ENCODE measurements at regions not wholly inside any gene's neighbourhood (a gene's known extent, or its start where the extent isn't known, plus 50 kb on each side); places are given as distances from the start of the nearest gene placed in this dataset.

DNA sequence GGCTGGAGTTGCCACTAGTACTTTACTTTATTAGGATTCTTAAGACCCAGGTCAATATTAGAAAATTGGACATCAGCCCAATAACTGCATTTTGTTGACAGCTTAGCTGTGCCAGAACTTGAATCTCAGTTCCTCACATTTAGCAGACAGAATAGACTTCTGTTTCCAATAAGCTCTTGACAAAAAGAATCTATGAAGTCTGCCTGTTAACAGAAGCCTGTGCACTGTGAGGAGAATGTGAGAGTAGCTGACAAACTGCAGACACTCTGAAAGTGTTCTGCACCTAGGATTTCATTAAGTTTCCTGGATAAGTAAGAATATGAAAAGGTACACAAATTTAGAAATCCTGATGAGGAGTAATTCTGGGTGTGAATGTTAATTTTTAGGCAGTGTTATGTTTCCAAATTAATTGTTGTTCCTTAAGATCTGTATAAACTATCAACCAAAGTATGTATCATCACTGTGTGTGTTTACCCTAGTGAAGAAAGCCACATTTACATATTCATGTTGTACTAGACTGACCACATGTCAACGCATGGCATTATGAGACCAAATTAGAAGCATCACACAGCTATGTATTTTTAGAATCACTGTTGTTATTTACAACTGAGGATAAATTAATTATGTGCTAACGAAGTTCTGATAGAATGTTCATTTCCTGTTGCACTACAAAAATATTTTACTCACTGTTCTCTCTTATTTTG lies 756.4 kb upstream of the IGFBP7 start:
- Mint-ChIP-seq H3K4me3 (no peak overlapping the region), H3K4me1 (peaks cover 11 to 18% of the 10 kb centered on the region in 2 donors), H3K9me3 (peaks cover 0 to 4% (median 0%) of the 10 kb centered on the region in 6 donors), H3K27ac (no peak overlapping the region), H3K27me3 (ENCODE audit: low read depth in 3 of 3) (peaks cover 0 to 4% (median 2%) of the 10 kb centered on the region in 3 donors), H3K36me3 (no peaks in the 10 kb centered on the region)
- DNase-seq: no peak

DNA sequence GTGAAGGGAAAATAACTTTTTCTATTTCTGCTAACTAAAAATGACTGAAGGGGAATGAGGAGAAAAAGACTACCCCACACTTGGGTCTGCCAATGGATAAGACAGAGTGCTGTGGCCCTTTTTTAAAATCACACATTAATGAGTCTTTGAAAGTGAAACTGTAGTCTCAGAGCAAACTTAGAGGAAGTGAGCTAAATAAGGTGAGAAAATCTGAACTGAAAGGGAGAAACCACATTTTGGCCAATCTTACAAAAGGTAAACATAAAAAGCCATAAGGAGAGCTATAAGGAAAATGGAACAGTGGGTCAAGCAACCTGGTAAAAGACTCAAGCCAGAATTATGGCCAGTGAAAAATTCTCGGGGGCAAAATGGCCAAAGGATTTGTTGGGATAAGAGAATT lies 755.1 kb upstream of the IGFBP7 start:
- Mint-ChIP-seq H3K36me3 (no peaks in the 10 kb centered on the region), H3K4me1 (peaks cover 11 to 18% of the 10 kb centered on the region in 2 donors), H3K4me3 (peak overlapping the region; percentile 30 to 61 (median 42)), H3K9me3 (peaks cover 0 to 4% (median 0%) of the 10 kb centered on the region in 6 donors), H3K27ac (peak overlapping the region in 3 of 6 donors; percentile 0 to 78 (median 31)), H3K27me3 (ENCODE audit: low read depth in 3 of 3) (peaks cover 0 to 2% (median 0%) of the 10 kb centered on the region in 3 donors)
- peak in 2 of 3 donors; percentile 0 to 13 for DNase-seq

- H3K4me3 Mint-ChIP-seq: peak overlapping the region; percentile 44 to 79 (median 65)
- peaks cover 0 to 5% (median 0%) of the 10 kb centered on the region in 6 donors for H3K9me3 Mint-ChIP-seq
- peaks cover 0 to 2% (median 2%) of the 10 kb centered on the region in 3 donors for H3K27me3 Mint-ChIP-seq (ENCODE audit: low read depth in 3 of 3)
- no peak for DNase-seq
- no peaks in the 10 kb centered on the region for H3K36me3 Mint-ChIP-seq
- H3K27ac Mint-ChIP-seq: peak overlapping the region in 5 of 6 donors; percentile 37 to 65 (median 50)
- peaks cover 9 to 15% of the 10 kb centered on the region in 2 donors for H3K4me1 Mint-ChIP-seq
Measured at GRCh38 chr4:57854748-57855147, 744.6 kb upstream of the IGFBP7 start.

DNA sequence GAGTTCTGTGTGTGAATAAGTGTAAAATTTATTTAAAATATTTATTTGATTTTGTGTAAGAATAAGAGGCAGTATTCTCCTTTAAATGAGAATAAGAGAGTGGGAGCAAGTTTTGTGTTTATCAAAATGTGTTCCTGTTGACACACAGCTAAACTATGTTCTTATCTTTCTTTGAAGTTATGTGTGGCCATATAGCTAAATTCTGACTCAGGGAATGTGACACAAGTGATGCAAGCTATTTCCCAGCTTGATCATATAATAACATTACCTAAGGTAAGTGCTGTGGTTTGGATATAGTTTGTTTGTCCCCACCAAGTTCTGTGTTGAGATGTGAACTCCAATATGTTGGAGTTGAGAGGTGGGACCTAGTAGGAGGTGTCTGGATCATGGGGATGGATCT lies 740.0 kb upstream of the IGFBP7 start:
- H3K36me3 Mint-ChIP-seq: no peaks in the 10 kb centered on the region
- H3K9me3 Mint-ChIP-seq: peaks cover 0 to 17% (median 2%) of the 10 kb centered on the region in 6 donors
- DNase-seq: no peak
- H3K27ac Mint-ChIP-seq: no peak overlapping the region
- H3K4me3 Mint-ChIP-seq: no peak overlapping the region
- peaks cover 8 to 11% of the 10 kb centered on the region in 2 donors for H3K4me1 Mint-ChIP-seq
- H3K27me3 Mint-ChIP-seq (ENCODE audit: low read depth in 3 of 3): peaks cover 0 to 2% (median 1%) of the 10 kb centered on the region in 3 donors

GRCh38 chr4:57832083-57832482 lies 721.9 kb upstream of the IGFBP7 start:
- no peaks in the 10 kb centered on the region for H3K27me3 Mint-ChIP-seq (ENCODE audit: low read depth in 3 of 3)
- no peak for DNase-seq
- H3K4me3 Mint-ChIP-seq: no peak overlapping the region
- H3K27ac Mint-ChIP-seq: no peak overlapping the region
- H3K4me1 Mint-ChIP-seq: no peaks in the 10 kb centered on the region
- H3K36me3 Mint-ChIP-seq: no peaks in the 10 kb centered on the region
- peaks cover 0 to 10% (median 2%) of the 10 kb centered on the region in 6 donors for H3K9me3 Mint-ChIP-seq

GRCh38 chr4:57789666-57790065 lies 679.5 kb upstream of the IGFBP7 start:
- Mint-ChIP-seq H3K27me3 (ENCODE audit: low read depth in 3 of 3) (no peaks in the 10 kb centered on the region), H3K27ac (no peak overlapping the region), H3K4me1 (no peaks in the 10 kb centered on the region), H3K4me3 (no peak overlapping the region), H3K36me3 (no peaks in the 10 kb centered on the region), H3K9me3 (peaks cover 0 to 4% (median 0%) of the 10 kb centered on the region in 6 donors)
- DNase-seq: no peak

- no peaks in the 10 kb centered on the region for H3K27me3 Mint-ChIP-seq (ENCODE audit: low read depth in 3 of 3)
- H3K4me1 Mint-ChIP-seq: no peaks in the 10 kb centered on the region
- DNase-seq: no peak
- no peaks in the 10 kb centered on the region for H3K36me3 Mint-ChIP-seq
- H3K9me3 Mint-ChIP-seq: peaks cover 2 to 10% (median 6%) of the 10 kb centered on the region in 6 donors
- H3K27ac Mint-ChIP-seq: no peak overlapping the region
- no peak overlapping the region for H3K4me3 Mint-ChIP-seq
Measured at GRCh38 chr4:57777876-57778275, 667.7 kb upstream of the IGFBP7 start.

GRCh38 chr4:57774681-57775080 lies 664.5 kb upstream of the IGFBP7 start:
- no peak for DNase-seq
- H3K4me1 Mint-ChIP-seq: no peaks in the 10 kb centered on the region
- H3K9me3 Mint-ChIP-seq: peaks cover 2 to 10% (median 9%) of the 10 kb centered on the region in 6 donors
- no peaks in the 10 kb centered on the region for H3K27me3 Mint-ChIP-seq (ENCODE audit: low read depth in 3 of 3)
- H3K4me3 Mint-ChIP-seq: no peak overlapping the region
- no peak overlapping the region for H3K27ac Mint-ChIP-seq
- no peaks in the 10 kb centered on the region for H3K36me3 Mint-ChIP-seq

GRCh38 chr4:57774171-57774570 lies 664.0 kb upstream of the IGFBP7 start:
- no peaks in the 10 kb centered on the region for H3K4me1 Mint-ChIP-seq

GRCh38 chr4:57766341-57766740 lies 656.2 kb upstream of the IGFBP7 start:
- no peak for DNase-seq
- H3K36me3 Mint-ChIP-seq: no peaks in the 10 kb centered on the region
- H3K9me3 Mint-ChIP-seq: peaks cover 0 to 12% (median 4%) of the 10 kb centered on the region in 6 donors
- H3K27me3 Mint-ChIP-seq (ENCODE audit: low read depth in 3 of 3): no peaks in the 10 kb centered on the region
- no peaks in the 10 kb centered on the region for H3K4me1 Mint-ChIP-seq
- no peak overlapping the region for H3K4me3 Mint-ChIP-seq
- no peak overlapping the region for H3K27ac Mint-ChIP-seq

More at GRCh38 chr4:57774171-57774570, 664.0 kb upstream of the IGFBP7 start:
- Mint-ChIP-seq H3K27ac (no peak overlapping the region), H3K27me3 (ENCODE audit: low read depth in 3 of 3) (no peaks in the 10 kb centered on the region), H3K36me3 (no peaks in the 10 kb centered on the region), H3K4me3 (no peak overlapping the region), H3K9me3 (peaks cover 2 to 10% (median 9%) of the 10 kb centered on the region in 6 donors)
- DNase-seq: no peak

DNA sequence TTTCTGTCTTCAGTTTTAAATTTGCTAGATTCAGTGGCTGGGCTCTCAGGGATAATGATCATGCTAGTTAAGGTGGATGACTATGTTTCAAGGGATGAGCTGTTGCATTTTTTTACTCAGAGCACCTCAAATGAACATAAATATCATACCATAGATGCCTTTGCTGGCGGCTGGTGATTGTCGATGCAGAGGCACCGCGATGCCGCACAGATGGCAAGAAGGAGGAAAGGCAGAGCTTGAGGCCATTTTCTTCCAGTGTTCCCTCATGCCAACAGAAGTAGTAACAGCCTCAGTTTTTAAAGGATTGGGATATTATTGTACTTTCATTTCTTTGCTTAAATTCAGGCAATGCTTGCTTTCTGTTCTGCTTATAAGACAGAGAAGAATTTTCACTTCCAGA lies 654.7 kb upstream of the IGFBP7 start:
- no peaks in the 10 kb centered on the region for H3K4me1 Mint-ChIP-seq
- H3K27me3 Mint-ChIP-seq (ENCODE audit: low read depth in 3 of 3): no peaks in the 10 kb centered on the region
- no peak overlapping the region for H3K27ac Mint-ChIP-seq
- H3K9me3 Mint-ChIP-seq: peaks cover 0 to 14% (median 5%) of the 10 kb centered on the region in 6 donors
- no peak for DNase-seq
- no peak overlapping the region for H3K4me3 Mint-ChIP-seq
- no peaks in the 10 kb centered on the region for H3K36me3 Mint-ChIP-seq

- no peak overlapping the region for H3K4me3 Mint-ChIP-seq
- H3K9me3 Mint-ChIP-seq: peaks cover 0 to 7% (median 4%) of the 10 kb centered on the region in 6 donors
- DNase-seq: no peak
- H3K36me3 Mint-ChIP-seq: no peaks in the 10 kb centered on the region
- H3K27me3 Mint-ChIP-seq (ENCODE audit: low read depth in 3 of 3): no peaks in the 10 kb centered on the region
- H3K4me1 Mint-ChIP-seq: no peaks in the 10 kb centered on the region
- H3K27ac Mint-ChIP-seq: no peak overlapping the region
Measured at GRCh38 chr4:57763070-57763469, 652.9 kb upstream of the IGFBP7 start.

DNA sequence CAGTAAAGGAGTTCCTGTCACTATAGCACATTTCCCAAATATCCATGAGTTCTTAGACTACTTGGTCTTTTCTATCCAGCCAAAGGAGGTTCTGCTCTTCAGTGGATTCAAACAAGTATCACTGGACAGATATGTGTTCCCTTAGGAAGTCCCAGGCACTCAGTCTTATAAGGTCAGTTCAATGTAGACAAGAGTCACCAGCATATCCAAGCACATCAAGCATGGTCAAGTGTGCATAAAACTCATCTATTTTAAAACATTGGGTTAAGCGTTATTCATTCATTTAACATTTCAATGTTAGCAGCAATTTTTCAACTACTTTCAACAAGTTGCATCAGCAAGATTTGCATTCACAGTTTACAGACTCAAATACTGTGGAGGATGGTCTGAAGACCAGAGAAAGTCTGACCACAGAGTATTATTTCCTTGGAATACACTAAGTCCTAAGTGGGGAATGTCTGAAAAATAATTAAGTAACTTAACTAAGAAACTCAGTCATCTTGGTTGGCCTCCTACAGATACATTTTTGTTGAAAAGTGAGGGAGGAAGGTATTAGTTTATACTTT lies 630.5 kb upstream of the IGFBP7 start:
- no peak for DNase-seq
- Mint-ChIP-seq H3K36me3 (no peaks in the 10 kb centered on the region), H3K27ac (no peak overlapping the region), H3K9me3 (peaks cover 0 to 16% (median 9%) of the 10 kb centered on the region in 6 donors), H3K27me3 (ENCODE audit: low read depth in 3 of 3) (peaks cover 0 to 5% (median 2%) of the 10 kb centered on the region in 3 donors), H3K4me3 (no peak overlapping the region), H3K4me1 (no peaks in the 10 kb centered on the region)

GRCh38 chr4:57736781-57737180 lies 626.6 kb upstream of the IGFBP7 start:
- no peak overlapping the region for H3K27ac Mint-ChIP-seq
- peaks cover 0 to 2% (median 0%) of the 10 kb centered on the region in 3 donors for H3K27me3 Mint-ChIP-seq (ENCODE audit: low read depth in 3 of 3)
- H3K9me3 Mint-ChIP-seq: peaks cover 0 to 12% (median 4%) of the 10 kb centered on the region in 6 donors
- H3K36me3 Mint-ChIP-seq: no peaks in the 10 kb centered on the region
- no peak for DNase-seq
- no peak overlapping the region for H3K4me3 Mint-ChIP-seq
- H3K4me1 Mint-ChIP-seq: no peaks in the 10 kb centered on the region

Data from immature natural killer cell (primary cell).